Stimulated activated CD4-positive, alpha-beta T cell treated with anti-CD3 and anti-CD28 coated beads, Interleukin-1b, Interleukin-23, amount 100 ng/mL, for 1 hour (primary cell): ENCODE measurements at regions not wholly inside any gene's neighbourhood (a gene's known extent, or its start where the extent isn't known, plus 50 kb on each side); places are given as distances from the start of the nearest gene placed in this dataset.
"Not testable (repeated sequence)": the region's sequence is repeated elsewhere in the genome, so short reads cannot be mapped to it uniquely, and the experiment has no call there.

Source experiments
- DNase-seq, 2 donors: peaks; one replicate each; pipeline ENCODE4 v3.0.0-alpha.2; 2020; ENCODE audit warnings: low read depth in 2 of 2

GRCh38 chr12:47488888-47489287, 216.9 kb downstream of the RPAP3 start:
- no peak for DNase-seq

- no peak for DNase-seq
Measured at GRCh38 chr12:47481041-47481440, 224.8 kb downstream of the RPAP3 start.

- DNase-seq = no peak
Measured at GRCh38 chr12:47478426-47478825, 227.4 kb downstream of the RPAP3 start.

GRCh38 chr12:47473091-47473490, 232.7 kb downstream of the RPAP3 start:
- no peak for DNase-seq

- not testable (repeated sequence) for DNase-seq
Measured at GRCh38 chr12:47470349-47470748, 235.5 kb downstream of the RPAP3 start.

GRCh38 chr12:47463918-47464317, 241.9 kb downstream of the RPAP3 start:
- not testable (repeated sequence) for DNase-seq

GRCh38 chr12:47458279-47458678, 247.6 kb downstream of the RPAP3 start:
- no peak for DNase-seq

- no peak for DNase-seq
Measured at GRCh38 chr12:47449797-47450196, 256.0 kb downstream of the RPAP3 start.

GRCh38 chr12:47442310-47442709, 263.5 kb downstream of the RPAP3 start:
- no peak for DNase-seq

GRCh38 chr12:47441490-47441889, 264.3 kb downstream of the RPAP3 start:
- no peak for DNase-seq

- no peak for DNase-seq
Measured at GRCh38 chr12:47438175-47438574, 267.7 kb downstream of the RPAP3 start.

GRCh38 chr12:47437570-47437969, 268.3 kb downstream of the RPAP3 start:
- DNase-seq = no peak

GRCh38 chr12:47433876-47434275, 272.0 kb downstream of the RPAP3 start:
- DNase-seq = no peak

GRCh38 chr12:47426678-47427309, 279.0 kb downstream of the RPAP3 start:
- not testable (repeated sequence) for DNase-seq

- DNase-seq = no peak
Measured at GRCh38 chr12:47422611-47423010, 283.2 kb downstream of the RPAP3 start.

GRCh38 chr12:47419497-47419896, 286.3 kb downstream of the RPAP3 start:
- no peak for DNase-seq

GRCh38 chr12:47417955-47418354, 287.9 kb downstream of the RPAP3 start:
- no peak for DNase-seq

- DNase-seq = no peak
Measured at GRCh38 chr12:47417121-47417520, 288.7 kb downstream of the RPAP3 start.

- no peak for DNase-seq
Measured at GRCh38 chr12:47415054-47415453, 290.8 kb downstream of the RPAP3 start.

- no peak for DNase-seq
Measured at GRCh38 chr12:47414511-47414910, 291.3 kb downstream of the RPAP3 start.

- DNase-seq = no peak
Measured at GRCh38 chr12:47413806-47414205, 292.0 kb downstream of the RPAP3 start.

- DNase-seq = no peak
Measured at GRCh38 chr12:47412601-47413236, 293.1 kb downstream of the RPAP3 start.

- DNase-seq = no peak
Measured at GRCh38 chr12:47411966-47412365, 293.9 kb downstream of the RPAP3 start.

- DNase-seq = no peak
Measured at GRCh38 chr12:47410862-47411261, 295.0 kb downstream of the RPAP3 start.
